ENCODE measurements at regions not wholly inside any gene's neighbourhood (a gene's known extent, or its start where the extent isn't known, plus 50 kb on each side); places are given as distances from the start of the nearest gene placed in this dataset.
A peak's percentile ranks its signal among the peaks of the same experiment; 100 is the strongest.
"Not testable (repeated sequence)": the region's sequence is repeated elsewhere in the genome, so short reads cannot be mapped to it uniquely, and the experiment has no call there.

DNA sequence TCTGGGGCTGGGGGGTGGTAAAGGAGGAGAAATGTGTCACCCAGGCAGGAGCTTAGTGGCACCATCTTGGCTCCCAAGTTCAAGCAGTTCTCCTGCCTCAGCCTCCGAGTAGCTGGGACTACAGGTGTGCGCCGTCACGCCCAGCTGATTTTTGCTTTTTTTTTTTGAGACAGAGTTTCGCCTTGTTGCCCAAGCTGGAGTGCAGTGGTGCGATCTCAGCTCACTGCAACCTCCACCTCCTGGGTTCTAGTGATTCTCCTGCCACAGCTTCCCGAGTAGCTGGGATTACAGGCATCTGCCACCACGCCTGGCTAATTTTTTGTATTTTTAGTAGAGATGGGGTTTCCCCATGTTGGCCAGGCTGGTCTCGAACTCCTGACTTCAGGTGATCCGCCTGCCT, 82.1 kb upstream of the METTL9 start:
- not testable (repeated sequence) for DNase-seq

GRCh38 chr16:21519361-21520133, 79.8 kb upstream of the METTL9 start:
- not testable (repeated sequence) for DNase-seq

DNA sequence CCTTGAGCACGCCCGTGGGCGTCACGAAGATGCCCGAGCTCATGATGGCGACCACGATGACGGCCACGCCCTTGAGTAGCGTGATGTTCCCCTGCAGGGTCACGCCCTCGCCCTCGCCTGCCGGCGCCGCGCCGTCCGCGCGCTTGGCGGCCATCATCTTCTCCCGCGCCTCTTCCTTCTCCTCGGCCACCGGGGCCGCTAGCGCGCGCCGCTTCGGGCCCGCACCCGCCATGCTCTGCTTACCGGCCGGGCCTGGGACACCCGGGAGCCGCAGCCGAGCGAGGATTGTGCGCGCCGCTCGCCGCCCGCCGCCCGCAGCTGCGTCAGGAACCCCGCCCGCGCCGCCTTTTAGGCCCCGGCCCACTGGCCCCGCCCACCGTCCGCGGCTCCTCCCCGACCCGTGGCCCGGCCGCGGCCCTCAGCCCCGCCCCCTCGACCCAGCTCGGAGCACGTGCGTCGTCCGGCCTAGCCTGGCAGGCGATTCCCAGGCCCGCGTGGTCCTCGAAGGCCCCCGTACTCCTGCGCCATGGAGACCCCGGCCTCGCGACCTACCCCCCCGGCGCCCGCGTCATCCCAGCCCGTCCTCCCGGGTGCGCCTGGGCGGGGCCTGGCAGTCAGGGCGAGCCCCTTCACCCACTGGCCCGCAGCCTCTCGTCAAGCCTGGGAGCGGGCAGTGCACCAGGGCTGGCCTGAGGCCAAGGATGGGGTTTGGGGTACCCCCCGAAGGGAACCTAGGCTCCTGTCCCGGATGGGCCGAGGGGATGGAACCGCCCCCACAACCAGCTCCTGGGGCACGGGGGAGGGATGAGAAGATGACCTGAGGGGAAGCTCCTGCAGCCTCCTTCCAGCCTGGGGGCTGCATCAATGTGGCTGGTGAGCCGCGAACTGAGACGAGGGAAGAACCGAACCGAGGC, 79.0 kb upstream of the METTL9 start:
- DNase-seq = peak; percentile 97

DNA sequence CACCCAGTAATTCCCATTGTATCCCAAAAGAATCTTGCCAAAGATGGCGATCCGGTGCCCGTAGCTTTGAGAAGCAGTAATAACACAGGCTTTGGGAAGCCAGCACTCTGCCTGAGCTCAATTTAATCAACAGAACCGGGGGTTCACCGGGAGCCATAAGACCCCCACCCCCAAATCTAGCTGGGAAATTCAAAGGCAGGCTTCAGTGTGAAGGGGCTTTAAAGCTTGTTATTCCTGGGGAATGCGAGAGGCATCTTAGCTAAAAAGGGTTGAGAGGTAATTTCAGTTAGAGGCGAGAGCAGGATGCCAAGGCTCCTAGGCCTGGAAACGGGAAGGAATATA, 78.4 kb upstream of the METTL9 start:
- peak; percentile 18 for DNase-seq

DNA sequence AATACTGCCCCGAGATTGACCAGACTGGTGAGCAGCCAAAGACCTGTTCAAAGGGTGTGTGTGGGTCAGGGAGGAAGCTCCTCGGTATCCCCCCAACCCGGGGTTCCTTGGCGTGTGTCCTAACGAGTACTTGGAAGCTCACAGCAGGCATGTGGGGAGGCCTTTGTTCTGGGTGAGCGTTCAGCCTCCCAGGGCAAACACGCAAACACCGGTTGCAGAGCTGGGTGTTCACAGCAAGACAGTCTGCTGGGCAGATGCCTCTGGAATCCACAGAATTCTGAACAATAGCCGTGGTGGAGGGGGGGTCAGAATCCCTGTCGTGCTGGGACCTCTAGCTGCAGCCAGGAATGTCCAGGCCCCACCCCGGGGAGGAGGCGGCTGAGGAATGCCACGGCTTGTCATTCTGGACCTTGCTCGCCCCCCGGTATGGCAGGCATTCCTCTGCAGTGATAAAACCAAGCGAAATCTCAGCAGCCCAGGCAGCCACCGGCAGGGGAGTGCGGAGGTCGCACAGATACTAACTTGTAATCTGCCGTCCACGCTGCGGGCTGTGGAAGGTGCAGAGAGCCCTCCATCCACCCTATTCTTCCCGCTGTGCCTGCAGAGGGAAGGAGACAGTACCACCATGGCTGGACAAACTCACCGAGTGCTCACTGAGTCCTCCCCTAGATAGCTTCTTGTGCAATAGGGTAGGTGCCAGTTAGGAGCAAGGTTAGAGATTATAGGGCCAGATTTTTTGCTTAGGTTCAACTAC, 77.8 kb upstream of the METTL9 start:
- DNase-seq = peak; percentile 36

DNA sequence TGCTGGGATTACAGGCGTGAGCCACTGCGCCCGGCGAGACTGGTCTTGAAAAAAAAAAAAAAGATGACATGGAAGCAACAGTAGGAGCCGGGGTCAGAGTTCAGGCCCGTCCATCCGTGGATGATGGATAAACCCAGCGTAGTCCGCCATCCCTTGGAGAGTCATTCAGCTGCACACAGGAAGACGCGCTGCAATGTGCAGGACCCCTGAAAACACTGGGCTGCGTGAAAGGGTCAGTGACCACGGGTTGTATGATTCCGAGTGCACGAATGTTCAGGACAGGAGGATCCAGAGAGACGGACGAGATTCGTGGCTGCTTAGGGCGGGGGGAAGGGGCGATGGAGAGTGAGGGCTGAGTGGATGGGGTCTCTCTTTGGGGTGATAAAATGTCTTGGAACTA, 76.5 kb upstream of the METTL9 start:
- not testable (repeated sequence) for DNase-seq

DNA sequence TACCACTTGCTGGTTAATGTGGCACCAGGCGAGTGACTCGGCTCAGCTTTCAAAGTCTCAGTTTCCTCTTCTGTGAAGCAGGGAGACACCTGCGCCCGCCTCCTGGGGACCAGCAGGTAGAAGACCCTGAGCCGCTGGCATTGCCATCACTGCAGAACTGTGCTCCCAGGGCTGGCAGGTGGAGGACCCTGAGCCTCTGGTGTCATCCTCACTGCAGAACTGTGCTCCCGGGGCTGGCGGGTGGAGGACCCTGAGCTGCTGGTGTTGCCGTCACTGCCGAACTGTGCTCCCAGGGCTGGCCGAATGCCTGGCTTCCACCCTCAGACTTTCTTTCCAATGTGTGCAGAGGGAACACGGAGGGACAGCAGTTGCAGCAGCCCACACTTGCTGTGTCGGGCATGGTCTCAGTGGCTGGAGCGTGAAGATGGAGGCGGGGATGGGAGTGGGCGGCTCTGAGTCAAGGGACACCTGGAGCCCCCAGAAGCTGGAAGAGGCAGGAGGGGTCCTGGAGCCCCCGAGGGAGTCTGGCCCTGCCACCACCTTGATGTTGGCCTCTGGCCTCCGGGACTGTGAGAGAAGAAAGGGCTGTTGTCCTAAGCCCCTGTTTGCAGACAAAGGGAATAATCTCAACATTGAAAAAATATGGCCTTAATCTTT, 75.8 kb upstream of the METTL9 start:
- DNase-seq = peak; percentile 24

- peak; percentile 23 for DNase-seq
Measured at GRCh38 chr16:21524068-21524751, 75.2 kb upstream of the METTL9 start.

- not testable (repeated sequence) for DNase-seq
Measured at GRCh38 chr16:21524752-21525028, 74.7 kb upstream of the METTL9 start.

- not testable (repeated sequence) for DNase-seq
Measured at GRCh38 chr16:21525029-21525895, 74.1 kb upstream of the METTL9 start.

DNA sequence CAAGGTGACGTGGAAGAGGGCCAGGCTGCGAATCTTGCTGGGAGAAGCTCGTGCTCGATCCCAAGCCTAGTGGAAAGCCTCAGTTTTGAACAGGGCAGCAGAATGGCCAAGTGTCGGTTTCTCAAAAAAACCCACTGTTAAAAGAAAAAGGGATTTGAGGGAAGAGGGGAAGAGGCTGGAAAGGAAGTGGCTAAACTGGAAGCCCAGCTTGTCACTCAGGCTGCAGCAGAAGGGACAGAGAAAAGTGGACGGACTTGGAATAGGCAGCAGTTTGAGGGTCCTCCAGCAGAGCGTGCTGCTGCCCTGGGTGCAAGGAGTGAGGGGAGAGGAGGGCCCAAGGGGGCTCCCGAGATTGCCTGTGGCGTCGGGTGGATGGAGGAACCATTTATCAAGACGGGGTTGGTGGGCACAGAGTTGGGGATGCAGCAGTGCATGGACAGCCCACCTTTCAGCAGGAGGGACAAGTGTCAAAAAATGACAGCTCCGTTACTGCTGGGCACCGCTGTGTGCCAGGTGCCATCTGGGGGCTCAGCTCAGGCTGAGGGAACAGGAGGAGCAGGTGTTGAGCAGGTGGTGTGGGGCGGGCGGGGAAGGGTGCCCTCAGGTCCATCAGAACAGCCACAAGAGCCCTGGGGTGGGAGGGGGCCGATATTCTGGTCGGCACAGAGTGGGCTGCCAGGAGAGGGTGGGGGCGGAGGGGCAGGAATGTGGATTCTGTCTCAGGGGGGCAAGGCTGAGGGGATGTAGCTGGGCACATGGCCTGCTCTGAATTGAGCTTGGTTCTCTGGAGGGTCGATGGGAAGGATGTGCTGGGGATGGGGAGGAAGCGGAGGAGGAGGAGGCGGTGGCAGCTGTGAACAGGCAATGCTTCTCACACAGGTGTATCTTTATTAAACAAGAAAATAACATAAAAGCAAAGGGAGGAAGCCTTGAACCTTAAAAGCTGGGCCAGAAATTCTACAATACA, 73.1 kb upstream of the METTL9 start:
- not testable (repeated sequence) for DNase-seq

DNA sequence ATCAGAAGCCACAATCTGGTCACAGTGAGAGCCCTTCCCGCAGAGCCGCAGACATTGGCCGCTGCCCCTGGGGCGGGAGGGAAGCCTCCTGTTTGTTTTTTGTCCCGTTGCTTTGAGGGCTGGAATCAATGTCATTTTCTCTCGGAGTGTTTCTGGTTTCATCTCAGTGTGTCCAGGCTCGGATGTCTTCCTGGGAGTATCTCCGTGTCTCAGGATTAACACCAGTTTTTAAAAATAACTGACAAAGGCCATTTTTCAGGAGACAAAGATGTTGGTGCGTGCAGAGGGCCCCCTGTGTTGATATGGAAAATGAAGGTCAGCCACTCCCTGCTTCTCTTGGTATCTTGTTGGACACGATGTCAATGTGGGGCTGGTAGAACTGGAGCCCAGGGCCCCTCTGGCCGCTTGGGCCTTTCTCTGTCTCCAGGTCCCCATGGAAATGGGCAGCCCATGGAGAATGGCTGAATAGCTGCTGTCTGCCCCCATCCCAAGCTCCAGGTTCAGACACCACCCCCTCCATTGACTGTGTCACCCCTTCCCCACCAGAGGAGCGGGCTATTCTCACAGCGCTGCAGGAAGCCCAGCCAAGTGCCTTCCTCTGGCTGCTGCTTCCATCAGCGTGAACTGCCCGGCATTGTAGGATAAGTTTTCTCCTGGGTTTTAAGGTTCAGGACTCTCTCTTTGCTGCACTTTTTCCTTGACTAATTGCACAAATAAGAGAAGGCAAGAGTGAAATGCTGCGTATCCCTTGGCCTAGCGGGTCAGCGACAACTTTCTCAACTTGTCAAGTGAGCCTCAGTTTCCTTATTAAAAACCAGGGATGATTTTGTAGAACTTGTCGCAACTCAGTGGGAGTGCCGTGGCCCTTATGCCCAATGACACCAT, 72.2 kb upstream of the METTL9 start:
- no peak for DNase-seq

DNA sequence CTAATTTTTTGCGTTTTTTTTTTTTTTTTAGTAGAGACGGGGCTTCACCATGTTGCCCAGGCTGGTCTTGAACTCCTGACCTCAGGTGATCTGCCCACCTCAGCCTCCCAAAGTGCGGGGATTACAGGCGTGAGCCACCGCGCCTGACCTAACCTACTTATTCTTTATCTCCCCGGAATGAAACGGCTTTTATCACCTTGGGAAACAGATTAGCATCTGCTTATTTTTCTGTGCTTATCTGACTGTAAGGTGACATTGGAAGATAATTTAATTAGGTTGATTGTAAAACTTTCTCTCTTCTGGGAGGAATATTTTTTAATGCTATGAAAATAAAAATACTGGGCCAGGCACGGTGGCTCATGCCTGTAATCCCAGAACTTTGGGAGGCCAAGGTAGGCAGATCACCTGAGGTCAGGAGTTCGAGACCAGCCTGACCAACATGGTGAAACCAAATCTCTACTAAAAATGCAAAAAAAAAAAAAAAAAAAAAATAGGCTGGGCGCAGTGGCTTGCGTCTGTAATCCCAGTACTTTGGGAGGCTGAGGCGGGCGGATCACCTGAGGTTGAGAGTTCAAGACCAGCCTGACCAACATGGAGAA, 70.2 kb upstream of the METTL9 start:
- DNase-seq = not testable (repeated sequence)

- not testable (repeated sequence) for DNase-seq
Measured at GRCh38 chr16:21530729-21531383, 68.5 kb upstream of the METTL9 start.

GRCh38 chr16:21532996-21533395, 66.4 kb upstream of the METTL9 start:
- DNase-seq = peak; percentile 10

- DNase-seq = not testable (repeated sequence)
Measured at GRCh38 chr16:21533474-21533873, 65.9 kb upstream of the METTL9 start.

GRCh38 chr16:21534561-21534960, 64.8 kb upstream of the METTL9 start:
- DNase-seq = not testable (repeated sequence)

- not testable (repeated sequence) for DNase-seq
Measured at GRCh38 chr16:21535201-21535600, 64.2 kb upstream of the METTL9 start.

All from femur (tissue), 1 donor.